ENCODE measurements at regions not wholly inside any gene's neighbourhood (a gene's known extent, or its start where the extent isn't known, plus 50 kb on each side); places are given as distances from the start of the nearest gene placed in this dataset.

DNA sequence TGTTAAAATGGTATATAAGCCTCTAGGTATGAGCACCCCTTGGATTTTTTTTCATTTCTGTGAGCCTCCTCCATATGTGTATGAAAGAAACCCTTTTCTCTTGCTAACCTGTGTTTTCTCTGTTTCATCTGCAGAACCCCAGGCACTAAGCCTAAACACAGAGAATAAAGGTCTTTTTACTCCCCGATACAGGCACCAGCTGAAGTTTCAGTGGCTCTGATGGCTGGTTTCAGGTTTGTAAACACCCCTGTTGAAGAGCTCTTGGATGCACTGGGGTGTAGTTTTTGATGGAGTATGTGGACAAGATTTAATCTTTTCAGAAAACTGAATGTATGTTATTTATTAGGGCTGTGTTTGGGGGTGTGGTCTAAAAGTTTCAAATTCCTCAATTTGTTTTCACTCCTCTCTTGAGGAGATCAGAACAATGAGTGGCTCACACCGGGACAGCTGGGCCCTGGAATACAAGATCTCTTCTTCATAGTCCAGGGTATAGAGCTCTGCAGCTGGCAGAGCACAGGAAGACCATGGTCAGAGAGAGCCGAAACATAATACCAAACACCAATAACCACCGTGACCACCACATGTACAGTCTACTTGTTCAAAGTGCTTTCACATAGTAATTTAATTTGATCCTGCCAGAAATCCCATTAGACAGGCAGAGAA is 50.2 kb upstream of the VTCN1 start:
- TF ChIP-seq CTCF (conservative IDR thresholded peaks at IDR 0.05), result no peak
- no peak for TF ChIP-seq EZH2 (IDR thresholded peaks at IDR 0.05; ENCODE audit: low read depth)
